ENCODE measurements at regions not wholly inside any gene's neighbourhood (a gene's known extent, or its start where the extent isn't known, plus 50 kb on each side); places are given as distances from the start of the nearest gene placed in this dataset.

DNA sequence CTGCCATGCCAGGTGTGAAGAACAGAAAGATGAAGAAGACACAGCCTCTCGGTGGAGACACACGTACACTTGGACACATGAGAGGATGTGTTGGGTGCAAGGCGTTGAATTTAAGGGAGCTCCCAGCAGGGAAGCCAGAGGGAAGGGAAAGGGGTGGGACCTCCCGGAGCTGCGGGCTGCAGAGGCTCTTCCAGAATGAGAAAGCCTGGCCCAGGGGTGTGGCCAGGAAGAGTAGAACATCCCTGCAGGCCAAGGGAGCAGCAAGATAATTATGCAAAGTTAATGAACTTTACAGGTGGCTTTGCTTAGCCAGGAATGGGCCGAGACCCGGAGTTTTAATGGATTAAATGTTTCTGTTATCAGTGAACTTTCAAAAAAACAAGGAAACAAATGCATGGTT, 270.3 kb downstream of the KLF6 start:
- DNase-seq: no peak

DNA sequence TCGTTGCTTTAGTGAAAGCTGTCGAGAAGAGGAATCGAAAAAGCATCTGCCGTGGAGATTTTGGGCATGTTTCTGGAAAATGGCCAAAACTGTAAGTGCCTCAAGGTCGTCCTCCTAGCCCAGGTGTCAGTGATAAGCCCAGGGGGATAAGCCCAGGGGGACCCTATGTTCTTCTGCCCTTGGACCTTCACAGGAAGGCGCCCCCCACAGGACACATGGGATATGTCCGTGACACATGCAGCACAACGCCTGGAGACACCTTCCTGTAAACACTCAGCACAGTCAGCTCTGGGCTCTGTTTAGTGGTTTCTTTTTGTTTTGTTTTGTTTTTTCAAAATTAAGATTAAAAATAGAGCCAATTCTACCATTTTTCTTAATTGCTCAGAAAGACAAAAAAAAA, 272.7 kb downstream of the KLF6 start:
- DNase-seq: no peak

DNA sequence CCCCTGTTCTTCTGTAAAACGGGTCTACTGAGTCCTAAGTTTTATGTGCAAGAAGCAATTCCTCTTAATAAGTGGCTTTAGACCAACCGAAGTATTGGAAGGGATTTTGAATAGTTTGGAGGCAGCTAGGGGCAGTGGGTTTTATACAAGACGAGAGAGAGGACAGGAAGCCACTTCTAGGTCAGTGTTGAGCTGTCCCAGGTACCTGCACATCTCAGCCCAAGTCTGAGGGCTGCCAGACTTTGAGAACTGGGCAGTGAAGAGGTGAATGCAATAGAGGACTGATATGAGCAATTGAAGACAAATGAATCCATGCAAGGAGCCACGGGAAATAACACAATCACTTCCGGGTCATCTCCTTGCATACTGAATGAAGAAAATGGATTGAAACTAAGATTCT, 273.5 kb downstream of the KLF6 start:
- DNase-seq: no peak

DNA sequence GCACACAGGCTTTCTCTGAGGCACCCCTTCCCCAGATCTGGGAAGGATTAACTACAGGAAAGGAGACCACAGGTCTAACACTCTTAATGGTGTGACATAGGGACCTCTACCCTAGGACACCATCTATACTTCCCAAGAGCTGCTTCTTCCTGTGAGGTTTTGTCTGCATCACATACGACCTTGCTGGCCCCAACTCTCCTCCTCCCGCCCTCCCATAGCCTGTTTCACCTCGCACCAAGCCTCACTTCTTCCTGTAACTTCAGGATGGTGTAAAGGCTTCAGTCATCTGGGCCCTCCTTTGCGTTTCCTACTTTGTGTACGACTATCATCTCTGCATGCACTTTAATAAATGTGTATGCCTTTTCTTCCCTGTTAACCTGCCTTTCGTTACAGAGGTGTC, 274.3 kb downstream of the KLF6 start:
- DNase-seq: no peak

DNA sequence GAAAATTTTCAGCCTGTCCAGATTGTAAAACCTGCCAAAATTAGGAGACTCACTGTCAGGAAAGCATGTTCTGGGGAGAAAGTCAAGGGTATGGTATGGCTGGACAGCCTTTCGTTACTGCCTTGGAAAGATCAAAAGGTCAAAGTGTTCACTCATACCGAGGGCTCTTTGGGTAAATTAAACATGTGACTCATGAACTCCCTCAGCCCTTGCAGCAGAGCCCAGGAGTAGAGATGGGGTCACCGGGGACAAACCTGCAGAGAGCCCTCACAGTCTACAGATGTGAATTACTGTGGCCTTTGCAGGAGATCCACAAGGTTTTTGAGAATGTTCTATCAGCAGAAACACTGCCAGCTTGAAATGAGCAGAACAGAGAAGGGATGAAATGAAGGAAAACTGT, 275.7 kb downstream of the KLF6 start:
- DNase-seq: no peak

DNA sequence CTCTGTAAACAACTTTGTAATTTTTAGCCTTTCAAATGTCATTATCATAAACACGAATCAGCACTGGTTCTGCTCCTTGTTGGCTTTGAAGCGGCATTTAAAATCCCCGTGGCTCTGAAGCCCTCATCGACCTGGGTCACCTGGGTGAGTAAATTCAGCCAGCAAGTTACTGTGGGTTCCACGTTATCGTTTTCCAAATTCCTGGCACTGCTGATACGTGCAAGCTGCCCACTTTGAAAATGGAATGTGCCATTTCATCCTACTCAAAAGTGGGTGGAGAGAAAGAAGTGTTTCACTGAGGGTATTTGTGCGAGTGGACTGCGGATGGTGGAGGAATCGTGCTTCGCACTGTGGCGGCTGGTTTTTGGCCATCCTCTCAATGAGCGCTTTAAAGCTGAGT, 281.7 kb downstream of the KLF6 start:
- DNase-seq: no peak

DNA sequence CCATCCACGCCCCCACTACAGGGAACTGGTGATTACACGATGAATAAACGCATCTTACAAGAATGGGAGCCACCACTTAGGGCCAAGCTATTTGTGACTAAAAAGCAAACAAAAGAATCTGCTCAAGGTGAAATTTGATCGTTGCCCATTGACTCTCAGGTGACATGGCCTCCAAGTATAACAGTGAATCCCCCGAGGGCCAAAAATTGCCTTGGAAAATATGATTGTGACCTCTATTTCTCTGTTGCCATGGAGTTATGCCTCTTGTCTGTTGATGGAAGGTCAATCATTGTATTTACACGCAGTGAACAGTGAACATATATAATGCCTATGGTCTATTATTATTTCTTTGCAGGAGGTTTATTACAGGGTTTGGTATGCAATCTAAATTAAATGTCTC, 282.3 kb downstream of the KLF6 start:
- no peak for DNase-seq

DNA sequence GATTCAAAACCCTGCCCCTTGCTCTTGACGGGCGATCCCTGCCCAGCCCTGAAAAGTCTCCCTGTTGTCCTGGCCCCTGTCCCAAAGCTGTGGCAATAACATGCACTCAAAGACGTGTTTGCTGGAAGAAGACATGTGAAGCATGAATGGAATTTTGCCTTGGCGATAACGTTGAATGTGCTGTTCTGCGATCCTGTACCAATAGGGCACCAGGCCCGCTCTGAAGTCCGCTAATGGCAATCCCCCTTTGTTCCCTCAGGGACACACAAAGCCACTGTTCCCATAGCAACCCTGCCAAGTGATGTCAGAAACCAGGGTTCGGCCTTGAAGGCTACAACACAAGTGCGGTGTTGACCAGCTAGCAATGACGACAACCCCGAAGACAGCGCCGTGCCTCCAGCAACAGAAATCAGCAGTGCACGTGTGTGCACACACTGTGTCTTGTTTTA, 284.6 kb downstream of the KLF6 start:
- peak; percentile 84 for DNase-seq

DNA sequence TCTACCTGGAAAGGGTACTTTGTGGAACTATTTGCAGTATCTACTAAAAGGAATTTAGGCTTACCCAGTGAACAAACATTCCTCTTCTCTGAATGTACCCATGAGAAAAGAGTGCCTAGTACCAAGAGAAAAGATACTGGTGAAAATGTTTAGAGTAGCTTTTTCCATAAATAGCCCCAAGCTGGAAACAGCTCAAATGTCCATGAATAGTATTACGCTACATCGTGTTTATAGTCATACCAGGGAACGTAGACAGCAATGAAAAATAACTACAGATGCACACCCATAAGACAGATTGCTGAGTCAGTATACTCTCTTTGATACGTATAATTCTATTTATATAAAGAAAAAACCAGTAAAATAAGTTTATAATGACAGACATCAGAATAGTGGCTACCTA, 285.9 kb downstream of the KLF6 start:
- DNase-seq: no peak

DNA sequence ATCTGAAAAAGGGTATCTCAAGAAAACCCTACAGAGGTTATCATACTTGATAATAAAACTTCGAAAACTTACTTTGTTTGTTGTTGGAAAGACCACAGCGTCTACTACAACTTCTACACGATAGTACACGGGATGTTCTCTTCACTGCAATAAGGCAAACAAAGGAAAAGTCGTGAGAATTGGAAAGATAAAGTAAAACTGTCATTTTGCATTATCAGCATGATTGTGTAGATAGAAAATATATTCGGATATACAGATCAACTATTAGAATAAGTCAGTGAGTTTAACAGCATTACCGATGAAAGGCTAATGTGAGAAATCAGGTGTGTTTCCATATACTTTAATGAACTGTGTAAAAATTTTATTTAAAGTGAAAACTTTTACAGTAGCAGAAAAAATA, 287.4 kb downstream of the KLF6 start:
- DNase-seq: no peak

DNA sequence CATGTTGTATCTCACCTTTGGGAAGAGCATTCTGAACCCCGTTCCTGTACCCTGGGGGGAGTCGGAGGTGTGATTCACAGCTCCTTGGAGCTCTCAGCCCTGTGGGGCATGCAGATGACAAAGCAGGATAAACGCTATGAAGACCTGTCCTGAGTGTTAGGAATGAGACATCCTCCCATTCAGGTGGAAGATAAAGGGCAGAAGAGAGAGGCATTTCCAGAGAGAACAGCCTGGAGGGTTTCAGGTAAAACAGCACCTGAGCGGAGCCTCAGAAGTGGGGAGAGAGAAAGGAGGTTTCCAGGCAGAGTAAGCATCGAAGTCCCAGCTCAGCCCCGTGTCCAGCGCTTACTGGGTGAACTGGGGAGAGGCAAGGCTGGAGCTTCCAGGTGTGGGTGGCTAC, 288.9 kb downstream of the KLF6 start:
- no peak for DNase-seq

DNA sequence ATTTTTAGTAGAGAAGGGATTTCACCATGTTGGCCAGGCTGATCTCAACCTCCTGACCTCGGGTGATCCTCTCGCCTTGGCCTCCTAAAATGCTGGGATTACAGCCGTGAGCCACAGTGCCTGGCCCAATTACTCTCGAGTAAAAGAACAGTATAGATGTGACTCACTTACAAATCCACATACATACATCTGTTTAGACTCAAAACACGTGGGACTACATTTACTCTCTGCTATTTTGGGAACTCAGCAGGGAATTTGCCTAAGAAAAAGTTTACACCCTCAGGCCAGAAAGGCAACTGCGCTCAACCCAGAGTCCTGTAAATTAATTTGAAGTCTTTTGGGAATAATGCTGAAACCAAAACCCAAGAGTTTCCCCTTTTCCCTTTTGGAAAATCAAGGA, 289.7 kb downstream of the KLF6 start:
- DNase-seq: no peak

DNA sequence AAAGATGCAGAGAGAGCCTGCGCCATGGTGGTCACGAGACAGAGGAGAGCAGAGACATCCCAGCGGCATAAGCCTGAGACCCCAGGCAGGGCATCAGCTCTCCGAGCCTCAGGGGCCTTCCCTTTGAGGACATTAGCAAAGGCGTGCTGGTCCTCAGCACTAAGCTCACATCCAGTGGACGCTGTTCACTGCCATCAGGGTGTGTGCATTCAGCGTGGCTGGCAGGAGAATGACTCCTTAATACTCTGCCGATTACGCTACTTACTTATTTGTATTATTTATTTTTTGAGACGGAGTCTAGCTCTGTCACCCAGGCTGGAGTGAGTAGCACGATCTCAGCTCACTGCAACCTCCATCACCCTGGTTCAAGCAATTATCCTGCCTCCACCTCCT, 290.2 kb downstream of the KLF6 start:
- no peak for DNase-seq

DNA sequence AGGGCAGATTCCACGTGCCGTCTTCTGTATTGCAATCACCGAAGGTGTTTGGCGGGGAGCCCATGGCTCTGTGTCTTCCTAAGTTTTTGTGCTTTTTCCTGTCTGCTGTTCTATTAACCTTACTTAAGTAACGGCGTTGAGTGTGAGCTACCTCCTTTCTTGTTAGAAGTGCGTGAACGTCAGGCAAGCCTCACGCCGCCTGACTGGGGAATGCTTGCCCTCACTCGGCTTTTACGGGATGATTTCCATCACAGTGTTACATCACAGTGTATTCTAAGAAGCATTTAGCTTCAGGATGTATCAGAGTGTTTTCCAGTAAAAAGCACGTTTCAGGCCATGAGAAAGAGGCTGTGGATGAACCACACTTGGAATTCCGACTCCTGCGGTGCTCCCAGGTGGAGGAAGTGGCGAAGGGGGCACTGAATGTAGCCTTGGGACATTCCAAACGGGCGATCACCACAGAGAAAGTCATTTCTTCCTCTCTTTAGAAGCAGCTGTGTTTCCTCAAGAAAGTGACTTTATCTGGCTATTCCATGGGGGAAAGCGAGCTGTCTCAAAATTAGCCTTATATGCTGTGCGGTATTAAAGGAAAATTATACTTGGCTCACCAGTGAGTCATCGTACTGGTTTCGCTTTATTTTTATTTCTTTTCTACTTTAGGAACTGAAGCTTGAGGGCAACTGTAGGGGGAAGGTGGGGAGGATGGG, 290.7 kb downstream of the KLF6 start:
- no peak for DNase-seq

DNA sequence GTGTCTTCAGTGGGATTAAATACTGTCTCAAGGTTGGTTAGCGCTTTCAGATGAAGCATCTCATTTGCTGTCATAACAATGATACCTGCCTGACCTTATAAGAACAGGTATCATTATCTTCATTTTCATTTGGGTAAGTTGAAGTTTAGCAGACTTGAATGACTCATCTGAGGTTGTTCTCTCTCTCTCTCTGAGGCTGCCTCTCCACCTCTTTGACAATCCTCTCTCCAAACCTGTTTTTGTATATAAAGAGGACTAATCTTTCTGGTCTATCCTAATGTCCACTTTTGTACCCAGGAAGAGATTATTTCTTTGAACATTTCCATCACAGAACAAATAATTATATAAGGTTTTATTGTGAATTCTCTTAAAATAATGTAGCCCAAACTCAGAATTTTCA, 291.4 kb downstream of the KLF6 start:
- no peak for DNase-seq

DNA sequence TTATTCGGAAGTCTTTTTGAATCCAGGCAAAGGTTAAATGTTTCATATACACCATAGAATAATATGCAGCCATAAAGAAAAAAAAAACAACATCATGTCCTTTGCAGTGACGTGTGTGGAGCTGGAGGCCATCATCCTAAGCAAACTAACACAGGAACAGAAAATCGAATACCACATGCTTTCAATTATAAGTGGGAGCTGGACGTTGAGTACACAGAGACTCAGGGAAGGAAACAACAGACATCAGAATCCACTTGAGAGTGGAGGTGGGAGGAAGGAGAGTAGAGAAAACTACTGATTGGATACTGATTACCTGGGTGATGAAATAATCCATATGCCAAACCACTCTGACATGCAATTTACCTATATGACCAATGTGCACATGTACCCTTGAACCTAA, 293.4 kb downstream of the KLF6 start:
- DNase-seq: no peak

DNA sequence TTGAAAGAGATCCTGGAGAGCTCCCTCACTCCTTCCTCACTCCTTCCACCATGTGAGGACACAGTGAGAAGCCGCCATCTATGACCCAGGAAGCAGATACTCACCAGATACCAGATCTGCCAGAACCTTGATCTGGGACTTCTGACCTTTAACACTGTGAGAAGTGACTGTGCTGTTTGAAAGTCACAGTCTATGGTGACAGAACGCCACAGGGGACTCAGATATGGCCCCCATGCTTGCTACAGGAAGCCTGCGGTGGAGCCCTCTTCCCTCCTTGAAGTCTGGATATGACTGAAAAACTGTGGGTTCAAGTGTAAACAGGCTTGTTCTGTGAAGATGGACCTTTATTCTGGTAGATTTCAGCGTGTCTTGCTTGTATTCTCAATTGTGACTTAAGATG, 297.8 kb downstream of the KLF6 start:
- no peak for DNase-seq

DNA sequence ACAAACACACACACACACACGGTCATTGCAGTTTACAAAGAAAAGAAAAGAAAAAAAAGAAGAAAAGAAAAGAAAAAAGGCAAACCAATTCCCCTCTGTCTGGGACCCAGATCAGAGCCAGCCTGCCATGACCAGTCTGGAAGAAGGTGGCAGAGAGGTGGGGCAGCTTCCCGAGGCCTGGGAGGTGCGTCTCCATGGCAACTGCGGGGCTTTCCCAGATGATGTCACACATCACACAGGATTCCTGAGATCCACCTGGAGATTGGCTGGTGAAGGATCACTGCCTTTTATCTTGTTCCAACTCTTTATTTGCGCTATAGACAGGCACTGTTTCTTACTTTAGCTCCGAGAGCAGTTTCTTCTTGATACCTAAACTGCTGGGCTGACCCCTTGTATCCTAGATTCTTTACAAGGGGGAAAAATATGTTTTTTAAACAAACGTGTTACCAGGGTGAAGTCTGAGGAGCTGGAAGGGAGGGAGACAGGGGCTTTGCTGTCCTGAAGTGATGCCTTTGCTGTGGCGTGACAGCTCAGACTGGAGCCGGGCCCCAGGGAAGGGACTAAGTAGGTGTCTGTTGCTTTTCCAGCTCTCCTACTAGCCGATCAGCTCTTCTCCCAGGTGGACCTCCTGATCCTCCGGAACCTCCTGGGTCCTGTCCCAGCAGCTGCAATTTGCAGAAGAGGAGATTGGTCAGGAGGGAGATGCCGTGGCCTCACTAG, 298.5 kb downstream of the KLF6 start:
- peak; percentile 76 for DNase-seq

DNA sequence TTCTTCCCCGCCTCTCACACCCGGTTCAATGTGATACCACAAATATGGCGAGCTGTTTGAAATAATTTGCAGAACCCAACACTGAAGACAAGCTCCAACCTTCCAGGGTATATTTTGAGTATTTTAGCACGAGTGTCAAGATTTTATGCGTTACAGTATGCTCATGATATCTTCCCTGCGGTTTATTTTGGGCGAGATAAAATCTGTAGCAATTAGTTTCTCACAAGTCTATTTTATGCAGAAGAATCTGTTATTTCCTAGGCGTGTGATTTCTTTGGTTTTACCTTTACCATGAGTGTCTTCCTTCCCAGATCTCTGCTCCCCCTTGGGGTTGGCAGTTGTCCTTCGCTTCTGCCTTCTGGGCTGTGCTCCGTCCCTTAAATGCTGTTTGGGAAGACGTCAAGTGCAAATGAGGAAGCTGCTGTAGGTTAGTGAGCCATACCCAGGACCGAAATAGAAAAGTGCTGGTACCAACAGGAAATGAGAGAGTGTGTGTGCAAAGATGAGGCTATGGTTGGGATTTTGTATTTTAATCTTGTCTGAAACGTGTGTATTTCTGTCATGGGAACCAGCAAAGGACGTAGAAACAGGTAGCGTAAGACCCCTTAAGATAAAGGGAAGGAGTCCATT, 299.8 kb downstream of the KLF6 start:
- no peak for DNase-seq

DNA sequence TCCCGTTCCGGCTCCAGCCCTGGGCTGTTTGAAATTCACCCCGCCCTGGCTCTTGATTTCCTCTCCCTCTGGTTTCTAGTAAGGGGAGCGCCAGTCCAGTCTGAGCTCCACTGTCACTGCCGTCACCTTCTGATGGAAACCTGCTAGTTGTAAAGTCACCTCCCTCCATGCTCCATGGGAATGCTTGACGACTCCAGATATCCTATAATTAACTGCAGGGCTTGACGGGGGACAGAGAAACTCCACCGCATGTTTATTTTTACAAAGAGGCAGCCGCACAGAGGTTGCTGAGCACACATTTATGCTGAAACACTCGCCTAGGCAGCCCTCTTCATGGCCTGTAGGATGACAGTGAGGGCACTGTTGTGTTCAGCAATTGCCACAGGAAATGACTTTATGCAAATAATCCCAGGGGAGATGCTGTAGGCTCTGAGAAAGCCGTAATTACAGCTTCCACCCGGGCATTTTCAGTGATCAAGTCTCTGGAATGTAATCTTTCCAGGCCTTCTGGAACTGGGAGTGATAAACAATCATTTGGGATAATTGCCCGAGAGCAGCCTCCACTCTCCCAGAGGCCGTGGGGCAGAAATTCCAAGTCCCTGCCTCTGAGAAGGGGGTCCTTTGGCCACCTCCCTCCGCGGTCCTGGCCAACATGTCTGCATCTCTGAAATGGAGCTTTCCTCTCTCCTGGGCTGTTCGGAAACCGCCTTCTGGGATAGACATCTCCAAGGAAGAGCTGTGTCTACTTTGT, 300.5 kb downstream of the KLF6 start:
- DNase-seq: peak; percentile 42

DNA sequence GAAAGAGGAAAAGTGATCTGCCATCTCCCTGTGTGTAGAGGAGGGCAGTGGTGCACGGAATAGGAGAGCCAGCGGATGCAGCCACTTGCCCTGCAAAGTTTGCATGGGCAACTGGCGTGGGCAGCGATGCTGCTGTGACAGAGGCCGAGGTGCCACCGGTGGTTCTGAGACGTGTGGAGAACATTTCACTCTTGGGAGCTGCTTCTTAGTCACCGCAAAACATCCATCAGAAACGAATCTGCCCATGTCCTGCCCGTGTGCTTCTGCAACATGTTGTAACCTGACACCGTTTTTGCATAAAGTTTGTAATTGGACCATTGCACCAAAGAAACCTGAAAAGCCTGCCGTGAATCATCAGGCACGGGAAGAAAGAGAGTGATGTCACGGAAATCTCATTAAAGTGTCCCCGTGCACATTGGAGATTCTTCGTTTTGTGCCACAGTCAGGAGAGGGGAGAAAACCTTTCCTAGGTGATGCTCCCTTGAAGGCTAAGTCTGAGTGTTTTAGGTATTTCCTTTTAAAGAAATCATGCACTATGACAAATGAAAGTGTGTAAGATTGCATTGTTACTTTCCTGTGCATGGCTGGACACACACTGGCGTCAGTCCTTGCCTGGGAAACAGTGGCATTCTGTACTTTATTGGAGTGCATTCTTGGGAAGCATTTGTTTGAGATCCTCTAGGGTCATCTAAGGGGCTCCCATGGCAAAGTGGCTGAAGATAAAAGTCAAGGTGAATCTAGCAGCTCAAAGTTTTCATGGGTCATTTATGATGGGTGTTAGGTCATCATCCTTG, 302.6 kb downstream of the KLF6 start:
- peak; percentile 89 for DNase-seq

DNA sequence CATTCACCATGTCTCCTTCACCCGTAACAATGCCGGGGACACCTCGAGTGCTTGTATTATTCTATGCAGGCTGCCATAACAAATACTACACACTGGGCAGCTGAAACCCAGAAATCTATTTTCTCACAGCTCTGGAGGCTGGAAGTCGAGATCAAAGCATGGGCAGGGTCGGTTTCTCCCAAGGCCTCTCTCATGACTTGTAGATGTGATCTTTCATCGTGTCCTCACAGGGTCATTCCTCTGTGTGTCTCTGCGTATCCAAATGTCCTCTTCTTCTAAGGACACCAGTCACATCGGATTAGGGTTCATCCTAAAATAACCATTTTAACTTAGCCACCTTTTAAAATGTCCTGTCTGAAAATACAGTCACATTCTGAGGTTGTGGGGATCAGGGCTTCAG, 303.5 kb downstream of the KLF6 start:
- no peak for DNase-seq
